Transverse colon (tissue), 4 donors: ENCODE measurements at regions not wholly inside any gene's neighbourhood (a gene's known extent, or its start where the extent isn't known, plus 50 kb on each side); places are given as distances from the start of the nearest gene placed in this dataset.

Experiments used
- DNase-seq: peaks from one replicate; pipeline ENCODE4 v3.0.0-alpha.2; 2019
- H3K27ac ChIP-seq, 4 donors: fragments of 200-600 bp; sonication (generic); 2 replicates each; pipeline ENCODE4 v1.5.1; 2016 to 2018; ENCODE audit warnings: inconsistent platforms in 4 of 4
- H3K27me3 ChIP-seq: fragments of 200-600 bp; sonication (generic); 2 replicates; pipeline ENCODE4 v1.5.1; 2017; ENCODE audit warnings: inconsistent platforms
- H3K36me3 ChIP-seq, 4 donors: fragments of 200-600 bp; sonication (generic); 2 replicates each; pipeline ENCODE4 v1.5.1; 2017 to 2019; ENCODE audit warnings: inconsistent platforms in 4 of 4
- H3K4me1 ChIP-seq, 4 donors: fragments of 200-600 bp; sonication (generic); 2 replicates each; pipeline ENCODE4 v1.5.1; 2017 to 2020; ENCODE audit warnings: inconsistent platforms in 4 of 4
- H3K4me3 ChIP-seq, 4 donors: fragments of 200-600 bp; sonication (generic); 1 replicate in 1 of 4; 2 replicates in 3 of 4; pipeline versions ENCODE4 v1.5.1 to v1.6.1; 2017 to 2019; ENCODE audit warnings: inconsistent platforms in 4 of 4
- H3K9me3 ChIP-seq, 2 donors: fragments of 200-600 bp; sonication (generic); 2 replicates each; pipeline ENCODE4 v1.5.1; 2017 to 2019; ENCODE audit warnings: inconsistent platforms in 2 of 2
- CTCF ChIP-seq, 5 experiments: fragments of 200-600 bp in 3 of 5; fragments of 450-650 bp in 2 of 5; sonication (generic) in 3 of 5; IDR thresholded peaks; 1 replicate in 2 of 5; 2 replicates in 3 of 5; pipeline ENCODE4 v1.5.1; 2016 to 2017; ENCODE audit warnings: antibody characterized with exemption in 5 of 5, inconsistent platforms in 3 of 5, mild to moderate bottlenecking in 2 of 5, moderate library complexity in 1 of 5
- EP300 ChIP-seq: sonication (generic); formaldehyde crosslinking; IDR thresholded peaks from one replicate; pipeline ENCODE4 v1.6.1; 2017; ENCODE audit warnings: antibody characterized with exemption, low read depth
- POLR2A ChIP-seq: fragments of 450-650 bp; IDR thresholded peaks from one replicate; pipeline ENCODE4 v1.6.1; 2016; ENCODE audit warnings: antibody characterized with exemption, mild to moderate bottlenecking, moderate library complexity
- POLR2AphosphoS5 ChIP-seq, 3 donors: sonication (generic); formaldehyde crosslinking; IDR thresholded peaks; one replicate each; pipeline ENCODE4 v1.6.1; 2016; ENCODE audit warnings: antibody characterized with exemption in 3 of 3
- WGBS, 2 donors: methylation state at CpG; one replicate each; pipeline ENCODE4 v1.1.5; 2018; ENCODE audit warnings: low coverage in 1 of 2; 5-methylcytosine and 5-hydroxymethylcytosine counted together
- in situ Hi-C, 4 donors: fragments of 200-750 bp; cut with MboI; loops; one replicate each; pipeline versions ENCODE4 v1.15.0 to v1.15.1; 2017; ENCODE audit warnings: low sequenced_read_pairs in 3 of 4, low pct_ligation_motif_present in 1 of 4, low pct_unique_long_range_greater_than_20kb in 1 of 4
- intact Hi-C: fragments of 100-400 bp; cut with DNase I; formaldehyde crosslinking; loops from one replicate; pipeline ENCODE4 v1.15.1; 2023; ENCODE audit warnings: low total_unique reads

DNA sequence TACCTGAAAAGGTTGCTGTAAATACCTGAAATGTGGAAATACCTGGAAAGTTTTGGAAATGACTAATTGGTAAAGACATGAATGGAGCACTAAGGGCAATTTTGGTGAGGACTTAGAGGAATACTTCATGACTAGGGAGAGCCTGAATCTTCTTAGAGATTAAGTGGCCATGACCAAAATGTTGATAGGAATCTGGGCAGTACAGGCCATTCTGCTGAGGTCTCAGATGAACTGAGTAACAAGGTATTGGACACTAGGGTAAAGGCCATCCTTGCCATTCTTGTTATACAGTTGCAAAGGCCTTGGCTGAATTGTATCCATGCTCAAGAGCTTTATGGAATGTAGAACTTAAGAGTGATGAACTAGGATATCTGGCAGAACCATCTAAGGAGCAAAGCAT, 742.9 kb upstream of the RAB6C start:
- H3K27me3 ChIP-seq: no peaks in the 10 kb centered on the region
- H3K4me1 ChIP-seq: no peaks in the 10 kb centered on the region
- DNase-seq: no peak
- intact Hi-C loops (no loop called here), in situ Hi-C loops (no loop called here)
- no peaks in the 10 kb centered on the region for H3K9me3 ChIP-seq
- H3K27ac ChIP-seq: no peak overlapping the region
- no peak overlapping the region for H3K4me3 ChIP-seq
- TF ChIP-seq POLR2AphosphoS5 (IDR thresholded peaks at IDR 0.05): no peak
- TF ChIP-seq EP300: no peak
- no peak for TF ChIP-seq POLR2A
- no peak for TF ChIP-seq CTCF (IDR thresholded peaks at IDR 0.05)
- no peaks in the 10 kb centered on the region for H3K36me3 ChIP-seq

GRCh38 chr2:129237966-129238725, 741.3 kb upstream of the RAB6C start:
- Histone ChIP-seq H3K36me3 (no peaks in the 10 kb centered on the region), H3K27ac (no peak overlapping the region), H3K4me1 (no peaks in the 10 kb centered on the region), H3K27me3 (no peaks in the 10 kb centered on the region), H3K9me3 (no peaks in the 10 kb centered on the region), H3K4me3 (no peak overlapping the region)
- intact Hi-C loops (no loop called here), in situ Hi-C loops (no loop called here)
- WGBS, 2 donors: 81 to 89% methylated on average over 4 to 6 of the region's 6 CpGs
- no peak for DNase-seq
- TF ChIP-seq EP300 (no peak), POLR2A (no peak), POLR2AphosphoS5 (IDR thresholded peaks at IDR 0.05) (no peak), CTCF (IDR thresholded peaks at IDR 0.05) (no peak)

DNA sequence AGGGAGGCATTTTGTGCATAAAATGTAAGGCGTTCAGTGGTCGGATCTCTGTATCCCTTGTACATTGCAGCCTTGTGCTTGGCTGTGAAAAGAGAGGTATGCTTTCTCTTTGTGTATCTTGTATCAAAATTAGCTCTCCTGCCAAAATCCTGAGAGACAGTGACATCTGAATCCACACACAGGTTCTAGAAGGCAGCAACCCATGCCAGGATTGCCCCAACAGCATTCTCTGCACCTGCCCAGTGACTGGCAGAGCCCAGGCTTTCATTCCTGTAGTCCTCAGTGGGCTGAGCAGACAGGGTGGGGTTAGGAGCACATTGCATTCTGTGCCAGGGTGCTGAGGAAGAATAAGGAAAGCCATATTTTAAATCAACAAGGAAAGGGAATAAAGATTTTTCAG, 740.3 kb upstream of the RAB6C start:
- intact Hi-C loops (no loop called here), in situ Hi-C loops (no loop called here)
- H3K4me3 ChIP-seq: no peak overlapping the region
- no peak overlapping the region for H3K27ac ChIP-seq
- H3K36me3 ChIP-seq: no peaks in the 10 kb centered on the region
- 86 to 93% methylated on average over 2 of the region's 2 CpGs for WGBS, 2 donors
- no peaks in the 10 kb centered on the region for H3K9me3 ChIP-seq
- H3K4me1 ChIP-seq: no peaks in the 10 kb centered on the region
- no peaks in the 10 kb centered on the region for H3K27me3 ChIP-seq
- no peak for DNase-seq
- TF ChIP-seq POLR2A (no peak), EP300 (no peak), POLR2AphosphoS5 (IDR thresholded peaks at IDR 0.05) (no peak)

DNA sequence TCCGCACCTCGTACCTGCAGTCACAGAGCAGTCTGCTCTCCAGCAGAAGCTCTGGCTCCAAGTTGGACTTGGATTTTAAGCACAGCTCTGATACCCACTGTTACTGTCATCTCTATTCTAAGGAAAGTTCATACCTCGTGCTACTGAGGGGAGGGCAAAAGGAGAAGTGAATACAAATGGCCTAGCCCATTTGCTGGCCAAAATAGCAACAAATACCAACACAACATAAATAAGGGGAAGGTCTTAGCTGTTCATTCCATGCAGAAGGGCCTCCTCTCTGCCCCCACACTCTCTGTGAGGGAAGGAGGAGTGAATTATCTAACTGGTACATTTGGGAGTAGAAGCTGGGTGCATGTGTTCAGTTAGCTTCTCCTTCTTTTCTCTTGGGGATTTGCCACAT, 739.4 kb upstream of the RAB6C start:
- DNase-seq: no peak
- Histone ChIP-seq H3K4me1 (no peaks in the 10 kb centered on the region), H3K27ac (no peak overlapping the region), H3K27me3 (no peaks in the 10 kb centered on the region), H3K9me3 (no peaks in the 10 kb centered on the region), H3K4me3 (no peak overlapping the region), H3K36me3 (no peaks in the 10 kb centered on the region)
- in situ Hi-C loops: no loop called here
- WGBS, 2 donors: 86% methylated on average over 3 of the region's 3 CpGs; no CpG with 5 or more reads in 1 of the 2 donors
- intact Hi-C loops: no loop called here
- TF ChIP-seq POLR2AphosphoS5 (IDR thresholded peaks at IDR 0.05) (no peak), EP300 (no peak), POLR2A (no peak), CTCF (IDR thresholded peaks at IDR 0.05) (no peak)

GRCh38 chr2:129242269-129242668, 737.2 kb upstream of the RAB6C start:
- in situ Hi-C loops: no loop called here
- intact Hi-C loops: no loop called here

More at GRCh38 chr2:129242269-129242668, 737.2 kb upstream of the RAB6C start:
- H3K36me3 ChIP-seq: no peaks in the 10 kb centered on the region
- H3K4me1 ChIP-seq: no peaks in the 10 kb centered on the region
- no peak overlapping the region for H3K27ac ChIP-seq
- no peak for DNase-seq
- no peak overlapping the region for H3K4me3 ChIP-seq
- no peaks in the 10 kb centered on the region for H3K27me3 ChIP-seq
- no peak for TF ChIP-seq POLR2A
- no peak for TF ChIP-seq EP300
- no peak for TF ChIP-seq CTCF (IDR thresholded peaks at IDR 0.05)
- no peak for TF ChIP-seq POLR2AphosphoS5 (IDR thresholded peaks at IDR 0.05)
- WGBS, 2 donors: 73% methylated on average over 5 of the region's 5 CpGs; no CpG with 5 or more reads in 1 of the 2 donors
- no peaks in the 10 kb centered on the region for H3K9me3 ChIP-seq
